Activated B cell treated with CpG ODN at 0.5 μM for 24 hours (primary cell): ENCODE measurements at regions not wholly inside any gene's neighbourhood (a gene's known extent, or its start where the extent isn't known, plus 50 kb on each side); places are given as distances from the start of the nearest gene placed in this dataset.

Source experiments
- ATAC-seq: fragments of 200-7000 bp; cut with Tn5 transposase; one replicate; pipeline ENCODE4 v1.10.0; 2021; ENCODE audit warnings: low read depth, mild to moderate bottlenecking, moderate library complexity
- CTCF ChIA-PET: fragments of 350-600 bp; sonication (Branson Sonifier 250); formaldehyde crosslinking; loops from one replicate; lab custom pipeline; 2021; ENCODE audit warnings: antibody characterized with exemption; lab: Charles Lee
- POLR2A ChIA-PET: fragments of 350-600 bp; sonication (Branson Sonifier 250); formaldehyde crosslinking; loops from one replicate; lab custom pipeline; 2021; ENCODE audit warnings: antibody characterized with exemption; lab: Charles Lee
- DNase-seq: peaks from one replicate; pipeline ENCODE4 v3.0.0; 2022
- H3K27ac Mint-ChIP-seq: one replicate; pipeline ENCODE4 v1.8.0; 2020; ENCODE audit warnings: mixed read lengths
- H3K27me3 Mint-ChIP-seq: one replicate; pipeline ENCODE4 v1.8.0; 2021; ENCODE audit warnings: mixed read lengths
- H3K36me3 Mint-ChIP-seq: one replicate; pipeline ENCODE4 v1.8.0; 2021; ENCODE audit warnings: low read depth, mixed read lengths
- H3K4me1 Mint-ChIP-seq: one replicate; pipeline ENCODE4 v1.8.0; 2021; ENCODE audit warnings: mixed read lengths
- H3K4me3 Mint-ChIP-seq: one replicate; pipeline ENCODE4 v1.8.0; 2020; ENCODE audit warnings: mild to moderate bottlenecking, mixed read lengths
- H3K9me3 Mint-ChIP-seq: one replicate; pipeline ENCODE4 v1.8.0; 2020; ENCODE audit warnings: mixed read lengths
- intact Hi-C: fragments of 100-400 bp; cut with micrococcal nuclease; formaldehyde crosslinking; loops from one replicate; pipeline ENCODE4 v1.15.1; 2024
- TF ChIP-seq, protein P1 (sequence below): fragments of 200-600 bp; IDR thresholded peaks from one replicate; pipeline ENCODE4 v1.8.0; 2022; ENCODE audit warnings: antibody characterized with exemption, mild to moderate bottlenecking

DNA sequence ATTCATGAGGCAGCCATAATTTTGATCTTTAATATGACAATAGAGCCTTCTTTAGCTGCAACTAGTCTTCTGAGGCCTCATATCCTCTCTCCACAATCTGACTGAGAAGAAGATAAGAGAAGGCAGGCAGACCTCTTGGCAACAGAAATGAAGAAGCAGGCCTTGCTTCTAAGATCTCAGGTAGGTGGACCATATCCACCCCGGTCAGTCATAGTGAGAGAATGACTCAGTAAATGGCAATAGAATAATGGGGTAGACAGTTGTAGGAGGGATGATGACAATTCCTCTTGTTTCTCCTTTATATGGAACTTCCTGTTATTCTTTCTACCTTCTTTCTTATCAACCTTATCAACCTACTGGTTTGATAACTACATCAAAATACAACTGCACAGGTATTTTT lies 246.7 kb upstream of the G2E3 start:
- POLR2A ChIA-PET = no interaction called here
- Mint-ChIP-seq H3K9me3 (peaks cover 3% of the 10 kb centered on the region), H3K4me1 (no peaks in the 10 kb centered on the region), H3K4me3 (no peak overlapping the region), H3K27me3 (no peaks in the 10 kb centered on the region), H3K36me3 (no peaks in the 10 kb centered on the region), H3K27ac (no peak overlapping the region)
- CTCF ChIA-PET = no interaction called here
- DNase-seq (no peak), ATAC-seq (no peak)
- TF ChIP-seq, protein P1, sequence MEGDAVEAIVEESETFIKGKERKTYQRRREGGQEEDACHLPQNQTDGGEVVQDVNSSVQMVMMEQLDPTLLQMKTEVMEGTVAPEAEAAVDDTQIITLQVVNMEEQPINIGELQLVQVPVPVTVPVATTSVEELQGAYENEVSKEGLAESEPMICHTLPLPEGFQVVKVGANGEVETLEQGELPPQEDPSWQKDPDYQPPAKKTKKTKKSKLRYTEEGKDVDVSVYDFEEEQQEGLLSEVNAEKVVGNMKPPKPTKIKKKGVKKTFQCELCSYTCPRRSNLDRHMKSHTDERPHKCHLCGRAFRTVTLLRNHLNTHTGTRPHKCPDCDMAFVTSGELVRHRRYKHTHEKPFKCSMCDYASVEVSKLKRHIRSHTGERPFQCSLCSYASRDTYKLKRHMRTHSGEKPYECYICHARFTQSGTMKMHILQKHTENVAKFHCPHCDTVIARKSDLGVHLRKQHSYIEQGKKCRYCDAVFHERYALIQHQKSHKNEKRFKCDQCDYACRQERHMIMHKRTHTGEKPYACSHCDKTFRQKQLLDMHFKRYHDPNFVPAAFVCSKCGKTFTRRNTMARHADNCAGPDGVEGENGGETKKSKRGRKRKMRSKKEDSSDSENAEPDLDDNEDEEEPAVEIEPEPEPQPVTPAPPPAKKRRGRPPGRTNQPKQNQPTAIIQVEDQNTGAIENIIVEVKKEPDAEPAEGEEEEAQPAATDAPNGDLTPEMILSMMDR = no peak
- intact Hi-C loops = no loop called here

DNA sequence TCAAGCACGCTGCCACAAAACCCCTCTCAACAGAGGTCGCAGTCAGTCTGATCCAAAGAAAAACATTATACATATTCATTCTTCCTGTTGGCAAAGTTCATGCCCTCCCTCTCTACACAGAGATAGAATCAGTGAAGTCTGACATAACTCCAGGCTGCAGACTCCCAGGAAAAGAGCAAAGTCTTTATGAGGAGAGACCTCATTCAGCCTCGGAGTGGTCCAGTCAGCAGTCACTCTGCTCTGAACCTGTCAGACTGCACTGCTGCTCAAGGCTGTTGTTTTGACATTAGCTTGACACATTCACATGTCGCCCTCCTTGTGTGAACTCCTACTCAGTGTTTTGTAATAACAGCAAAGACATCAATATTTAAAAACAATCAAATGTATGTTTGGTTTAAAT lies 241.2 kb upstream of the G2E3 start:
- ATAC-seq (no peak), DNase-seq (no peak)
- H3K27ac Mint-ChIP-seq = no peak overlapping the region
- H3K4me3 Mint-ChIP-seq = no peak overlapping the region
- POLR2A ChIA-PET = no interaction called here
- H3K4me1 Mint-ChIP-seq = no peaks in the 10 kb centered on the region
- TF ChIP-seq, protein P1 = no peak
- no peaks in the 10 kb centered on the region for H3K36me3 Mint-ChIP-seq
- peaks cover 3% of the 10 kb centered on the region for H3K9me3 Mint-ChIP-seq
- no peaks in the 10 kb centered on the region for H3K27me3 Mint-ChIP-seq
- intact Hi-C loops = no loop called here
- CTCF ChIA-PET = no interaction called here

DNA sequence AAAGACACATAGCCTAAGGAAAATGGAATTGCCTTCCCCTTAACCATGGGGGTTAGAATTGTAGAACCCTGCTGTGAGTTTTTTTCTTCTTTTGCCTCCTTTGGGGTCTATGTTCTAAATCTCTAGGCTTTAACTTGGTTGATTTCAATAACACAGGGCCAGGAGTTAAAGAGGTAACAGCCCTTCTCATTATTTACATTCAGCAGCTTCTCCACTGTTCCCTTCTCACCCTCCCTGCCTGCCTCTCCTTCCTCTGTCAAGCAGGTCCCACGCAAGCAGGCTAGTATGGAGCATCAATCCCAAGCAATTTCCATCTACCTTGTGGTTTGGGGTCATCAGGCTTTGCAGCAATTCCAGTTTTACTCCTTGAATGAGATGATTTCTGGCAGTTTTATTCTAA lies 236.1 kb upstream of the G2E3 start:
- no peak for ATAC-seq
- no peak for DNase-seq
- Mint-ChIP-seq H3K4me1 (no peaks in the 10 kb centered on the region), H3K9me3 (no peaks in the 10 kb centered on the region), H3K4me3 (no peak overlapping the region), H3K27me3 (peaks cover 2% of the 10 kb centered on the region), H3K27ac (no peak overlapping the region), H3K36me3 (no peaks in the 10 kb centered on the region)
- ChIA-PET POLR2A (no interaction called here), CTCF (no interaction called here)
- intact Hi-C loops = no loop called here
- TF ChIP-seq, protein P1 = no peak

DNA sequence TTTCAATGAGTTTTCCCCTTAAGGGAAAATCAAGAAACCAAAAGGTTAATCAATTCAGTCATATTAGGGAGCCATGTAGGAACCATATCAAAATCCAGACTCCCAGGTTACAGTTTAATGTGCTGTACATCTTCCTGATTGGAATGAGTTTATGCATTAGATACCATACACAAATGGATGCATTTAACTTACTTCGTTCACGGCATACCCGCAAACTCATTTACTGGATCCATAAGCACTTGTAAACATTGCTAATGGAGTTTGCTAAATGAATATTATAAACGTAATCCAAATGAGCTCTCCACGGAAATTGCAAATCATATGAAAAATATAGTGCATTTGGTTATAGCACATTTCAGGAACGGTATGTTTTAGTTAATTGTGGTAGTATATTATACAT lies 228.9 kb upstream of the G2E3 start:
- H3K4me1 Mint-ChIP-seq = no peaks in the 10 kb centered on the region
- no peaks in the 10 kb centered on the region for H3K36me3 Mint-ChIP-seq
- no peak overlapping the region for H3K4me3 Mint-ChIP-seq
- H3K27me3 Mint-ChIP-seq = no peaks in the 10 kb centered on the region
- ATAC-seq = no peak
- TF ChIP-seq, protein P1 = no peak
- intact Hi-C loops = loop anchor here (2.0 kb wide), 1 partner anchor 1575 kb away; no protein-coding TSS in a partner anchor
- ChIA-PET POLR2A (no interaction called here), CTCF (no interaction called here)
- H3K27ac Mint-ChIP-seq = no peak overlapping the region
- DNase-seq = no peak
- H3K9me3 Mint-ChIP-seq = peaks cover 3% of the 10 kb centered on the region

DNA sequence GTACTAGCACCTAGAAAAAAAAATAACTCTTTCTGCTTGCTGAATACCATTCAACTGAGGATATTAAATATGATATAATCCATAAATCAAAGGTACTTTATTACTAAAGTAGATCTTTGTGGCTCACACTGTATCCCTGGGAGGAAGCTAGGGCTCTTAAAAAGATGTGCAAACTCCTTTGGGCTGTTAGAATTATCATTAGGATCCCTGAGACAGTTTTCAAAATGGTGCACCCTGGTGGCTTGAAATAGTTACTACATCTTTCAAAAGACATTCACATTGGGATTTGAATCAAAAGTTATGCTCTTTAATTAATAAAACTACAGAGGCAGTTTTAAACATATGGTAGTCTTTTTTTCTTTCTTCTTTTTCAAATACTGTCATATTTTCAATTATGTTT lies 228.5 kb upstream of the G2E3 start:
- CTCF ChIA-PET = no interaction called here
- ATAC-seq (no peak), DNase-seq (no peak)
- no peaks in the 10 kb centered on the region for H3K36me3 Mint-ChIP-seq
- intact Hi-C loops = loop anchor here (2.0 kb wide), 1 partner anchor 1576 kb away; no protein-coding TSS in a partner anchor
- TF ChIP-seq, protein P1 = no peak
- no peak overlapping the region for H3K27ac Mint-ChIP-seq
- H3K27me3 Mint-ChIP-seq = no peaks in the 10 kb centered on the region
- no peaks in the 10 kb centered on the region for H3K4me1 Mint-ChIP-seq
- peaks cover 3% of the 10 kb centered on the region for H3K9me3 Mint-ChIP-seq
- POLR2A ChIA-PET = no interaction called here
- H3K4me3 Mint-ChIP-seq = no peak overlapping the region
